NT2/D1 (cell line): ENCODE measurements at regions not wholly inside any gene's neighbourhood (a gene's known extent, or its start where the extent isn't known, plus 50 kb on each side); places are given as distances from the start of the nearest gene placed in this dataset.
"Not testable (repeated sequence)": the region's sequence is repeated elsewhere in the genome, so short reads cannot be mapped to it uniquely, and the experiment has no call there.

ENCODE experiments used
- DNase-seq: peaks from one replicate; pipeline ENCODE4 v3.0.0-alpha.2; 2011; ENCODE audit warnings: low read depth, low spot score
- H3K27me3 ChIP-seq: 2 replicates; pipeline ENCODE4 v1.6.0; 2011; ENCODE audit warnings: mild to moderate bottlenecking; ENCODE audit not compliant: insufficient read length, insufficient read depth
- H3K36me3 ChIP-seq: 2 replicates; pipeline ENCODE4 v1.6.1; 2011; ENCODE audit warnings: mild to moderate bottlenecking, low read length, mixed read lengths; ENCODE audit not compliant: insufficient read depth, insufficient read length
- H3K4me1 ChIP-seq: 2 replicates; pipeline ENCODE4 v1.5.1; 2011; ENCODE audit not compliant: insufficient read depth, insufficient read length
- H3K4me3 ChIP-seq: 2 replicates; pipeline ENCODE4 v1.5.1; 2011; ENCODE audit warnings: low read depth; ENCODE audit not compliant: insufficient read length
- H3K9ac ChIP-seq: 2 replicates; pipeline ENCODE4 v1.6.0; 2011; ENCODE audit warnings: low read depth; ENCODE audit not compliant: insufficient read length
- H3K9me3 ChIP-seq: 2 replicates; pipeline ENCODE4 v1.5.1; 2011; ENCODE audit warnings: mild to moderate bottlenecking, low read length; ENCODE audit not compliant: insufficient read depth
- SUZ12 ChIP-seq: IDR thresholded peaks from 2 replicates; pipeline ENCODE4 v1.6.1; 2011; ENCODE audit not compliant: insufficient read length, insufficient read depth; ENCODE audit errors: extremely low read depth
- YY1 ChIP-seq: IDR thresholded peaks from 2 replicates; pipeline ENCODE4 v1.6.1; 2011; ENCODE audit not compliant: insufficient read length, insufficient read depth
- ZNF274 ChIP-seq: IDR thresholded peaks from 2 replicates; pipeline ENCODE4 v1.6.1; 2011; ENCODE audit warnings: mild to moderate bottlenecking, low read depth, low read length

- H3K9me3 ChIP-seq = no peaks in the 10 kb centered on the region
- H3K4me1 ChIP-seq = no peaks in the 10 kb centered on the region
- H3K4me3 ChIP-seq = no peak overlapping the region
- H3K36me3 ChIP-seq = no peaks in the 10 kb centered on the region
- no peak for TF ChIP-seq YY1
- TF ChIP-seq SUZ12 = no peak
- no peak for TF ChIP-seq ZNF274
- H3K27me3 ChIP-seq = no peaks in the 10 kb centered on the region
- DNase-seq = no peak
- no peak overlapping the region for H3K9ac ChIP-seq
Observed at GRCh38 chr3:154862265-154862664, 217.9 kb upstream of the MME start.

GRCh38 chr3:154852998-154853397 is 227.1 kb upstream of the MME start:
- not testable (repeated sequence) for H3K36me3 ChIP-seq, H3K27me3 ChIP-seq, DNase-seq, H3K4me3 ChIP-seq, H3K9me3 ChIP-seq, H3K9ac ChIP-seq, H3K4me1 ChIP-seq

GRCh38 chr3:154852515-154852914 is 227.6 kb upstream of the MME start:
- H3K4me3 ChIP-seq = no peak overlapping the region
- H3K27me3 ChIP-seq = no peaks in the 10 kb centered on the region
- H3K9me3 ChIP-seq = no peaks in the 10 kb centered on the region
- H3K4me1 ChIP-seq = no peaks in the 10 kb centered on the region
- DNase-seq = no peak
- H3K9ac ChIP-seq = no peak overlapping the region
- TF ChIP-seq YY1 = no peak
- no peak for TF ChIP-seq ZNF274
- no peak for TF ChIP-seq SUZ12
- H3K36me3 ChIP-seq = no peaks in the 10 kb centered on the region

GRCh38 chr3:154851644-154852043 is 228.5 kb upstream of the MME start:
- no peak for TF ChIP-seq SUZ12
- TF ChIP-seq YY1 = no peak
- no peak for TF ChIP-seq ZNF274

GRCh38 chr3:154850921-154851320 is 229.2 kb upstream of the MME start:
- no peak for DNase-seq
- Histone ChIP-seq H3K4me1 (no peaks in the 10 kb centered on the region), H3K36me3 (no peaks in the 10 kb centered on the region), H3K27me3 (no peaks in the 10 kb centered on the region), H3K4me3 (no peak overlapping the region), H3K9me3 (no peaks in the 10 kb centered on the region), H3K9ac (no peak overlapping the region)
- no peak for TF ChIP-seq SUZ12
- no peak for TF ChIP-seq ZNF274
- TF ChIP-seq YY1 = no peak

More at GRCh38 chr3:154851644-154852043, 228.5 kb upstream of the MME start:
- no peaks in the 10 kb centered on the region for H3K36me3 ChIP-seq
- DNase-seq = no peak
- H3K4me3 ChIP-seq = no peak overlapping the region
- H3K27me3 ChIP-seq = no peaks in the 10 kb centered on the region
- H3K9me3 ChIP-seq = no peaks in the 10 kb centered on the region
- no peaks in the 10 kb centered on the region for H3K4me1 ChIP-seq
- no peak overlapping the region for H3K9ac ChIP-seq

- H3K36me3 ChIP-seq = no peaks in the 10 kb centered on the region
- H3K9ac ChIP-seq = no peak overlapping the region
- H3K4me3 ChIP-seq = no peak overlapping the region
- TF ChIP-seq ZNF274 (no peak), SUZ12 (no peak), YY1 (no peak)
- H3K4me1 ChIP-seq = no peaks in the 10 kb centered on the region
- no peaks in the 10 kb centered on the region for H3K9me3 ChIP-seq
- DNase-seq = no peak
- H3K27me3 ChIP-seq = no peaks in the 10 kb centered on the region
Observed at GRCh38 chr3:154849408-154849807, 230.7 kb upstream of the MME start.

GRCh38 chr3:154844863-154845262 is 235.3 kb upstream of the MME start:
- no peaks in the 10 kb centered on the region for H3K9me3 ChIP-seq
- no peak for TF ChIP-seq YY1
- TF ChIP-seq SUZ12 = no peak
- no peak for TF ChIP-seq ZNF274

GRCh38 chr3:154843647-154844046 is 236.5 kb upstream of the MME start:
- H3K27me3 ChIP-seq = no peaks in the 10 kb centered on the region
- TF ChIP-seq SUZ12 (no peak), YY1 (no peak), ZNF274 (no peak)
- H3K9ac ChIP-seq = no peak overlapping the region
- DNase-seq = no peak
- no peaks in the 10 kb centered on the region for H3K9me3 ChIP-seq
- no peaks in the 10 kb centered on the region for H3K36me3 ChIP-seq
- no peak overlapping the region for H3K4me3 ChIP-seq
- no peaks in the 10 kb centered on the region for H3K4me1 ChIP-seq

More at GRCh38 chr3:154844863-154845262, 235.3 kb upstream of the MME start:
- DNase-seq = no peak
- Histone ChIP-seq H3K36me3 (no peaks in the 10 kb centered on the region), H3K4me1 (no peaks in the 10 kb centered on the region), H3K27me3 (no peaks in the 10 kb centered on the region), H3K4me3 (no peak overlapping the region), H3K9ac (no peak overlapping the region)
